OCI-LY1 (cell line): ENCODE measurements at regions not wholly inside any gene's neighbourhood (a gene's known extent, or its start where the extent isn't known, plus 50 kb on each side); places are given as distances from the start of the nearest gene placed in this dataset.

Source experiments
- CTCF ChIP-seq: fragments of 200-600 bp; sonication (generic), shearing (Covaris generic); IDR thresholded peaks from 2 replicates; pipeline ENCODE4 v1.5.1; 2017; ENCODE audit warnings: mild to moderate bottlenecking, antibody characterized with exemption, low read length, moderate library complexity, mixed read lengths
- EZH2 ChIP-seq: fragments of 200-600 bp; sonication (generic), shearing (Covaris generic); IDR thresholded peaks from 2 replicates; pipeline ENCODE4 v1.8.0; 2017; ENCODE audit warnings: borderline replicate concordance, mixed run types, mild to moderate bottlenecking, antibody characterized with exemption, low read length, moderate library complexity, mixed read lengths

- TF ChIP-seq CTCF (no peak), EZH2 (no peak)
Measured at GRCh38 chr6:51250317-51250716, 431.6 kb downstream of the TFAP2B start.
